HG02678 (cell line): ENCODE measurements at regions not wholly inside any gene's neighbourhood (a gene's known extent, or its start where the extent isn't known, plus 50 kb on each side); places are given as distances from the start of the nearest gene placed in this dataset.

ENCODE experiments used
- ATAC-seq: cut with Tn5 transposase; IDR thresholded peaks from one replicate; pipeline ENCODE4 v1.9.1; 2021; ENCODE audit warnings: mild to moderate bottlenecking, moderate library complexity; ENCODE audit not compliant: unreplicated experiment

- no peak for ATAC-seq
These were observed 2134.7 kb downstream of the PCDH9 start for GRCh38 chr13:65095161-65096082.

DNA sequence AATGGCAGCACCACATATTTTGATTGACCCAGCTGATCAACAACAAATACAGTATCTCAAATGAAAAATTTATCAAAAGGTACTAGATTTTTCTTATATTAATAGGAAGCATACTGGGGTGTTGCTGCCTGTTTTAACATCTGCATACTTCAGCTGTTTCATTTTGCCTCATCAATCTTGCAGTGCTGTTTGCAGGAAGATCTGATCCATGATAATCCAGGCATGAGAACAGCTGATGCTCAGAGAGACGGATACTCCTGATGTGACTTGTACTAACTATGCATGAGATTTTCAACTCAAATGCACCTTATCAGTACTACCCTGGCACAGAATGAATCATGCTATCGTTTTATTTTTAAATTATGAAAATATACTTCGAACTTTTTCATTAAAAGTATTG, 2136.8 kb downstream of the PCDH9 start:
- no peak for ATAC-seq

DNA sequence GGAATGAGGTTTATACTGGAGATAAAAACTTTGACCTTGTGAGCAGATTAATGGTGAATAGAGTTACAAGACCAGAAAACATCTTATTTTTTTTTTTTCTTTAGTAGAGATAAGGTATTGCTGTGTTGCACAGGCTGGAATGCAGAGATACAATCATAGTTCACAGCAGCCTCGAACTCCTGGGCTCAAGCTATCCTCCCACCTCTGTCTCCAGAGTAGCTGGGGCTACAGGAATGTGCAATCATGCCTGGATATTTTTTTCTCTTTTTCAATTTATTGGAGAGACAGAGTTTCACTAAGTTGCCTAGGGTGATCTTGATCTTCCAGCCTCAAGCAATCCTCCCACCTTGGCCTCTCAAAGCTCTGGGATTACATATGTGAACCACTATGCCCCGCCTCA, 2139.1 kb downstream of the PCDH9 start:
- no peak for ATAC-seq

DNA sequence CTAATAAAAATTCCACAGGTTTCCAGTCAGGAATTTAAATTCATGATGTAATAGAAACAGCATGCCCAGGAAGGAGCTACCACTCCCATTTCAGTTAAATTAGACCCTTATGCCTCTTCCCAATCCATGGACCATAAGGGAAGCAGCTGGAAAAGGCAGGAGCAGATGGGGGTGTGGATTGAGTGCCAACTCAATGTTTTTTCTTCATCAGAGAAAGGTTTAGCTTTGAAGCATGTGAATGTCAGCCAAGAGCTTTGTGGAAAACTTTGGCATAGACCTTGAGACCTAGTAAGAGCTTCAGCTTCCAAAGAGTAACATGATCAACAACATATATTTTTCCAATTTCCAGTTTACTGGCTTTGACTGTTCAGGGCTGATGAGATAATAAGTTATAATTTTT, 2139.9 kb downstream of the PCDH9 start:
- ATAC-seq, result no peak

GRCh38 chr13:65088906-65089305, 2141.2 kb downstream of the PCDH9 start:
- ATAC-seq, result no peak

GRCh38 chr13:65085977-65086376, 2144.2 kb downstream of the PCDH9 start:
- ATAC-seq, result no peak

GRCh38 chr13:65074248-65074647, 2155.9 kb downstream of the PCDH9 start:
- ATAC-seq, result no peak

DNA sequence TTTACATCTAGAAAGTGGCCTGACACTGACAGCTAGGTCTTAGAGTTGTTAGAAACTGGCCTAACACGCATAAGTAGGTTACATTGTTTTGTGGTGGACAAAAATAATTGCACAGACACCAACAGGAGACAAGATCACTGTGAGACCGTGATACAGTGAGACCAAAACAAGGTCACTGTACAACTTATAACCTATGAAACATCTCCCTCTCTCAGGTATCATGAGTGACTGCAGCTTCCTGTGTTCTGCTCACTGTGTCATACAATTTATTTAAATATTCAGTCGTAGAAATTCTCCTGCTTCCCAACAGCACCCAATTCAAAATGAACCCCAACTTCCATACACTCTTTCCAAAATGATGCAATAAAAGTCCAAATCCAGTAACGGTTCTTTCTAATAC, 2165.2 kb downstream of the PCDH9 start:
- ATAC-seq, result no peak

- ATAC-seq, result no peak
These were observed 2166.4 kb downstream of the PCDH9 start for GRCh38 chr13:65063753-65064152.

- ATAC-seq, result no peak
These were observed 2172.2 kb downstream of the PCDH9 start for GRCh38 chr13:65057986-65058385.

DNA sequence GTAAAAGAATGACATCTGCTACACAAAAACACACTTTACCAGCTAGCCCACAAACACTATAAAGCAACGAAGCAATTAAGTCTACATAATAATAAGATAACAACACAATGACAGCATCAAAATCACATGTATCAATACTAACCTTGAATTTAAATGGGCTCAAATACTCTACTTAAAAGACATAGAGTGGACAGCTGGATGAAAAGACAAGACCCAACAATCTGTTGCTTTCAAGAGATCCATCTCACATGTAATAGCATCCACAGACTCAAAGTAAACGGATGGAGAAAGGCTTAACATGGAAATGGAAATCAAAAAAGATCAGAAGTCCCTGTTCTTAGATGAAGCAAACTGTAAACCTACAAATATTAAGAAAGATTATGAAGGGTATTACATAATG, 2175.9 kb downstream of the PCDH9 start:
- ATAC-seq, result no peak

- no peak for ATAC-seq
These were observed 2193.1 kb downstream of the PCDH9 start for GRCh38 chr13:65036999-65037398.

DNA sequence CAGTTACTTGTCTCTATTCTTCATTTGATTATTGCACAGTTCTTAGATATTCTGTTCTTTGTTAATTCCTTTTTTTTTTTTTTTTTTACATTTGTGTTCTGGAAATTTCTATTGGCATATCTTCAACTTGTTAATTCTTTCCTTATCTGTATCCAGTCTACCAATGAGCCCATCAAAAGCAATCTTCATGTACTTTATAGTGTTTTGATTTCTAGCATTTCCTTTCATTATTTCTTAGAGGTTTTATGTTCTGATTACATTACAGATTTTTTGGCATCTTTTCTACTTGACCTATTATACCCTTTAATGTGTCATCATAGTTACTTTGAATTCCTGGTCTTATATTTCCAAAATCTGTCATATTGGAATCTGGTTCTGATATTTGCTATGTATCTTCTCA, 2194.8 kb downstream of the PCDH9 start:
- ATAC-seq, result no peak

GRCh38 chr13:65034266-65034665, 2195.9 kb downstream of the PCDH9 start:
- ATAC-seq, result no peak

GRCh38 chr13:65032825-65033224, 2197.3 kb downstream of the PCDH9 start:
- no peak for ATAC-seq

DNA sequence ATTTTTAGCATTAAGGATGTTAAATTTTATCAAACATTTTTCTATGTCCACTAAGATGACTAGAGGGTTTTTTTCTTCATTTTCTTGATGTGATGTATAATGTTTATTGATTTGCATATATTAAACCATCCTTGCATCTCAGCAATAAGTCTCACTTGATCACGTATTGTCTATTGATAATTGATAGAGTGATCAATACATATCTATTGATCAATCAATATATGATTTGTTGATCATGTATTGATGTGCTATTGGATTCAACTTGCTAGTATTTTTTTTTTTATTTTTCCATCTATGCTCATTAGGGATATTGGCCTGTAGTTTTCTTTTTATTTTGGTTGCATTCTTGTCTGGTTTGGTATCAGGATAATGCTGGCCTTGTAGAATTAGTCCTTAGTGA, 2202.0 kb downstream of the PCDH9 start:
- no peak for ATAC-seq

DNA sequence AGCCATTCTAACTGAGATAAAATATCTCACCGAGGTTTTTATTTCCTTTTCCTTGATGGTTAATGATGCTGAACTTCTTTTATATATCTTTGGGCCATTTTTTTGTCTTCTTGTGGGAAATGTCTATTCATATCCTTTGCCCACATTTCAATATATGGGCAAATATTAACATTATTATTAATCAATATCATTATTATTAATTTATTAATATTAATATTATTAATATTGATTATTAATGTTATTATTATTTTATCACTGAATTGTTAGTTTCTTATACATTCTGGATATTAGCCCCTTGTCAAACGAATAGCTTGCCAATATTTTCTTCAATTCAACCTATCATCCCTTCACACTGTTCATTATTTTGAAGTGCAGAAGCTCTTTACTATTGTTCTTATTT, 2203.6 kb downstream of the PCDH9 start:
- ATAC-seq, result no peak

DNA sequence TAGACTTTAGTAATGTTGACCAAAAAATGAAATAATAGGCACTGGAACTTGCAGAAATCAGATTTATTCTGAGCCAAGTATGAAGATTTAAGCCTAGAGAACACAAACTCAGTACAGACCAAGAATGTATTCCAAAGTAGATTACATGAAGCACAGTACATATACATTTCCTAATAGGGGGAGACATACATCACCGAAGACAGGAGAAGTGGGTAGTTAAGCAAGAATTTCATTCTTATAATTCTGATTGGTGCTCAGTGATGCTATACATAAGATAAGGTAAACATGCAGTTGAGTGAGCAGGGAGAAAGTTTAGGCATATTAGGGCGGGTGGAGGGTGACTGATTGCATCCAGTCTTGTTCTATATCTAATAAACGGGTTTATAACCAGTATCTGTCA, 2218.8 kb downstream of the PCDH9 start:
- ATAC-seq, result no peak

DNA sequence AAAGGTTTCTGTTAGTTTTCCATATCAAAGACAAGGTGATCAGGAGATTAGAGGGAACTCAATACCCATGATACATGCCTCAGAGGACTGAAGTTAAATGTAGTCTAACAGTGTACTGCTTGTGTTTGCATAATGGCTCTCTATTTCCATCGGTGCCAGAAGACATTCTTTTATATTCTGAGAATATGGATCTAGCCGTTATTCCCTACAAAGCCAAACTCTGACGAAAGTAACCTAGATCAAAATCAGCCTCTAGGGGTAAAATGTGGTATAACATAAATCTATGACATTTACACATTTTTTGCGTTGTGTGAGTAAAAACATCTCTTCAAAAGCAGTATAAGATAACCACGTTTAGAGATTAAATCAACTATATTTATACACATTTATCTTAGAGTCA, 2232.7 kb downstream of the PCDH9 start:
- no peak for ATAC-seq

DNA sequence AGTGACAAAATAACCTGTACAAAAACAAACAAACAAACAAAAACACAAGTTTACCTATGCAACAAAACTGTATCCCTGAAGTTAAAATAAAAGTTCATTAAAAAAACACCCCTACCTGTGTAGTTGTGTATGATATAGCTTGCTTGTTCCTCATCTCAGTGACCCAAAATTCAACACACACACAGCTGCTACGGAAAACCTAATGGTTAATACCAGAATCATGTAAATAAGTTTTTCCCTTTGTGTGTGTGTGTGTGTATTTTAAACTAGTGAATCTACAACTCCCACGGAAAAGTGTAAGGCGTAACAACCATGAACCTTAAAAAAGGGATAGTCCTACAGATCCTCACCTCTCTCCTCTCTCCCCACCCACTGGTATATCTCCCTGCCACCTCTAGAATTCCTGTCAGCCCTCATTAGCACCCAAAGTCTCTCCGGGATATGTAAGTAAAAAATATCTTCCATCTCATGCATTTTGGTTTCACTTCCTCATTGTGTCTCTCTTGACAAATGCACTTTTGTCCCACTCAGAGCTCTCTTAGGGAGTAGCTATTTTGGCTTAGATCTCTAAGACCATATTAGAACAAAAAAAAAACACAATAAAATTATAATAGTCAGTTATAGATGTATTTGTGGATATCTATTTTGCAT, 2236.5 kb downstream of the PCDH9 start:
- peak; percentile 49 for ATAC-seq

- no peak for ATAC-seq
These were observed 2237.8 kb downstream of the PCDH9 start for GRCh38 chr13:64992314-64992713.

- no peak for ATAC-seq
These were observed 2245.1 kb downstream of the PCDH9 start for GRCh38 chr13:64985075-64985474.
